Lung (tissue), 11 donors: ENCODE measurements at regions not wholly inside any gene's neighbourhood (a gene's known extent, or its start where the extent isn't known, plus 50 kb on each side); places are given as distances from the start of the nearest gene placed in this dataset.

ENCODE experiments used
- ATAC-seq: fragments of 200-7000 bp; cut with Tn5 transposase; one replicate; pipeline ENCODE4 v1.9.1; 2020; ENCODE audit warnings: moderate number of reproducible peaks; ENCODE audit not compliant: insufficient read depth, low FRiP score
- DNase-seq, 3 donors: peaks; one replicate each; pipeline ENCODE4 v3.0.0-alpha.2; 2013 to 2017
- H3K27ac ChIP-seq, 2 donors: one replicate each; pipeline ENCODE4 v1.5.1; 2013; ENCODE audit warnings: mild to moderate bottlenecking in 2 of 2, moderate library complexity in 2 of 2, control low read depth in 1 of 2, inconsistent platforms in 1 of 2, low read depth in 1 of 2, low read length in 1 of 2
- H3K27me3 ChIP-seq, 3 donors: one replicate each; pipeline ENCODE4 v1.5.1; 2013; ENCODE audit warnings: low read length in 2 of 3; ENCODE audit not compliant: control insufficient read depth in 3 of 3, insufficient read depth in 3 of 3
- H3K36me3 ChIP-seq, 4 donors: one replicate each; pipeline ENCODE4 v1.5.1; 2013; ENCODE audit warnings: low read length in 4 of 4, mild to moderate bottlenecking in 1 of 4, moderate library complexity in 1 of 4; ENCODE audit not compliant: control insufficient read depth in 4 of 4, insufficient read depth in 4 of 4
- H3K4me1 ChIP-seq, 5 donors: one replicate each; pipeline ENCODE4 v1.5.1; 2013; ENCODE audit warnings: low read length in 5 of 5, mild to moderate bottlenecking in 2 of 5, moderate library complexity in 1 of 5; ENCODE audit not compliant: control insufficient read depth in 5 of 5, insufficient read depth in 5 of 5
- H3K4me3 ChIP-seq: one replicate; pipeline ENCODE4 v1.5.1; 2013; ENCODE audit warnings: mild to moderate bottlenecking, control low read depth, moderate library complexity
- H3K9ac ChIP-seq, 2 donors: one replicate each; pipeline ENCODE4 v1.5.1; 2013; ENCODE audit warnings: low read length in 2 of 2, control low read depth in 1 of 2; ENCODE audit not compliant: insufficient read depth in 1 of 2
- H3K9me3 ChIP-seq, 4 donors: one replicate each; pipeline ENCODE4 v1.5.1; 2013; ENCODE audit warnings: low read length in 3 of 4, mild to moderate bottlenecking in 1 of 4, moderate library complexity in 1 of 4; ENCODE audit not compliant: control insufficient read depth in 4 of 4, insufficient read depth in 3 of 4
- CTCF ChIP-seq: IDR thresholded peaks from 2 replicates; pipeline ENCODE4 v1.5.1; 2012; ENCODE audit warnings: mild to moderate bottlenecking; ENCODE audit errors: control extremely low read depth, extremely low read depth
- WGBS, 2 donors: extraction: QIAGEN DNeasy Blood & Tissue Kit; methylation state at CpG; one replicate each; pipeline ENCODE4 v1.1.7; 2013; 5-methylcytosine and 5-hydroxymethylcytosine counted together
- donor health status: control.
- donor health status: control.
- donor health status: Bipolar disorder and iron deficiency.
- donor health status: healthy.
- donor health status: DM: yes; HTN: yes; CAD: no.

- 86 to 88% methylated on average over 7 of the region's 7 CpGs for WGBS, 2 donors
- no peaks in the 10 kb centered on the region for H3K36me3 ChIP-seq
Measured at GRCh38 chr1:38766125-38766524, 93.4 kb downstream of the RRAGC start.

DNA sequence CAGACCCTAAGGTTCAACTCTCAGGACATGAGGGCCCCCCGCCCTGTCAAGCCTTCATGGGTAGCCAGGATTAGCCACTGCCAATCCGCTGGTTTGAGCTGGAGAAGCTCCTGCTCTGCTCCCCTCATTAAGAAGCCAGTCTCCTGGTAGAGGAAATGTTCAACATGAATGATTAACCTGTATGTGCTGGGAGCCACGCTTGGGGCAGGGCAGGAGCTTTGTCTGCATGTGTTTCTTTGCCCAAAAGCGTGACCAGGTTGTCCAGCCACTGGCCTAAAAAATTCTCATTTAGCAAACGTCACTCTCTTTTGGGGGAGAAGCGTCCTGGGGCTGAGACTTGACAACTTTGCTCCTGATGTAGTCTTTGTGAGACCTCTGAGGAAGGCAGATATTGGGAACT is 96.5 kb downstream of the RRAGC start:
- no peak for TF ChIP-seq CTCF
- Histone ChIP-seq H3K27ac (no peak overlapping the region), H3K9me3 (peaks cover 0 to 7% (median 0%) of the 10 kb centered on the region in 4 donors), H3K4me3 (no peak overlapping the region), H3K36me3 (no peaks in the 10 kb centered on the region), H3K9ac (no peak overlapping the region), H3K27me3 (no peaks in the 10 kb centered on the region), H3K4me1 (no peaks in the 10 kb centered on the region)
- DNase-seq, result no peak
- WGBS, 2 donors, result 87 to 88% methylated on average over 6 of the region's 6 CpGs
- ATAC-seq, result no peak

More at GRCh38 chr1:38766125-38766524, 93.4 kb downstream of the RRAGC start:
- ATAC-seq (no peak), DNase-seq (no peak)
- Histone ChIP-seq H3K9ac (no peak overlapping the region), H3K27ac (no peak overlapping the region), H3K4me3 (no peak overlapping the region), H3K27me3 (no peaks in the 10 kb centered on the region), H3K4me1 (no peaks in the 10 kb centered on the region), H3K9me3 (peaks cover 0 to 7% (median 0%) of the 10 kb centered on the region in 4 donors)
- TF ChIP-seq CTCF, result no peak

DNA sequence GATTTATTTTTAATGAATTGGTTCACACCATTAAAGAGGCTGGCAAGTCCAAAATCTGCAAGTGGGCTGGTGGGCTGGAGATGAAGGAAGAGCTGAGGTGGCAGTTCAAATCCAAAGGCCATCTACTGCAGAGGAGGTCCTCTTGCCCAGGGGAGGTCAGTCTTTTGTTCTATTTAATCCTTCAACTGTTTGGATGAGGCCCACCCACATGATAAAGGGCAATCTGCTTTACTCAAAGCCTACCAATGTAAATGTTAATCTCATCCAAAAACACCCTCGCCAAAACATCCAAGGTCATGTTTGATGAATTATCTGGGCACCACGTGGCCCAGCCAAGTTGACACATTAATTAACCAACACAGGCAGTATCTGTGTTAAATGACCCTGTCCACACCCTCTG is 99.0 kb downstream of the RRAGC start:
- Histone ChIP-seq H3K4me3 (no peak overlapping the region), H3K4me1 (no peaks in the 10 kb centered on the region), H3K27me3 (no peaks in the 10 kb centered on the region), H3K9ac (no peak overlapping the region), H3K36me3 (no peaks in the 10 kb centered on the region), H3K27ac (no peak overlapping the region), H3K9me3 (peaks cover 0 to 5% (median 0%) of the 10 kb centered on the region in 4 donors)
- WGBS, 2 donors, result 68 to 87% methylated on average over 2 of the region's 2 CpGs
- ATAC-seq, result no peak
- no peak for TF ChIP-seq CTCF
- DNase-seq, result no peak

DNA sequence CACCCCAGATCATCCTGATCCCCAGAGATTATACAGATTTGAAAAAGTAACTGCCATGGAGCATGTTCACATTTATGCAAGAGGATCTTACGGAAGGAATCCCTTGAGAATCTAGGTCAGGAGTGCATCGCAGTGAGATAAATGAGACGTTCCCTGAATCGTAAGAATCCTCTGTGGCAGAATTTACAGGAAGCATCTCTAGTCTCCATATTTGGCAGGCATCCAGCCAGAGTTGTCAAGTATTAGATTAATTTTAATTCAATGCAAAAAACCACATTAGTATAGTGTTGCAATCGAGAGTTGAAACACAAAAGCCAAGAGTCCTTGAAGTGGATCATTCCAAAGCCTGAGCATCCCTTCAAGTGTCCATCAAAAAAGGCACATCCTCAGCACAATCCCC is 100.8 kb downstream of the RRAGC start:
- 35 to 43% methylated on average over 5 of the region's 5 CpGs for WGBS, 2 donors

More for the DNA sequence above, 100.8 kb downstream of the RRAGC start:
- no peaks in the 10 kb centered on the region for H3K27me3 ChIP-seq
- H3K4me3 ChIP-seq, result no peak overlapping the region
- DNase-seq (peak in 2 of 3 donors; percentile 11 to 32), ATAC-seq (no peak)
- no peaks in the 10 kb centered on the region for H3K36me3 ChIP-seq
- peaks cover 0 to 4% (median 0%) of the 10 kb centered on the region in 4 donors for H3K9me3 ChIP-seq
- no peak for TF ChIP-seq CTCF
- H3K27ac ChIP-seq, result no peak overlapping the region
- H3K4me1 ChIP-seq, result no peaks in the 10 kb centered on the region
- no peak overlapping the region for H3K9ac ChIP-seq
